WI38 (cell line): ENCODE measurements at regions not wholly inside any gene's neighbourhood (a gene's known extent, or its start where the extent isn't known, plus 50 kb on each side); places are given as distances from the start of the nearest gene placed in this dataset.

Source experiments
- H3K4me3 ChIP-seq: 2 replicates; pipeline ENCODE4 v1.5.1; 2011; ENCODE audit warnings: low read depth, mild to moderate bottlenecking, control low read depth, low read length
- CTCF ChIP-seq: IDR thresholded peaks from 2 replicates; pipeline ENCODE4 v1.5.1; 2012; ENCODE audit warnings: low read depth, mild to moderate bottlenecking, control low read depth, low read length

GRCh38 chr6:49370518-49370917, 92.5 kb downstream of the MMUT start:
- H3K4me3 ChIP-seq = no peak overlapping the region
- no peak for TF ChIP-seq CTCF

- TF ChIP-seq CTCF = no peak
Measured at GRCh38 chr6:49366539-49366938, 96.5 kb downstream of the MMUT start.

GRCh38 chr6:49348561-49348960, 114.5 kb downstream of the MMUT start:
- no peak for TF ChIP-seq CTCF
- no peak overlapping the region for H3K4me3 ChIP-seq

More at GRCh38 chr6:49366539-49366938, 96.5 kb downstream of the MMUT start:
- H3K4me3 ChIP-seq = no peak overlapping the region

- TF ChIP-seq CTCF = no peak
- H3K4me3 ChIP-seq = no peak overlapping the region
Measured at GRCh38 chr6:49342410-49342809, 120.6 kb downstream of the MMUT start.

GRCh38 chr6:49341869-49342268, 121.2 kb downstream of the MMUT start:
- TF ChIP-seq CTCF = no peak
- no peak overlapping the region for H3K4me3 ChIP-seq

GRCh38 chr6:49339096-49339495, 124.0 kb downstream of the MMUT start:
- no peak for TF ChIP-seq CTCF
- H3K4me3 ChIP-seq = no peak overlapping the region

- no peak for TF ChIP-seq CTCF
Measured at GRCh38 chr6:49336514-49337131, 126.4 kb downstream of the MMUT start.

More at GRCh38 chr6:49336514-49337131, 126.4 kb downstream of the MMUT start:
- H3K4me3 ChIP-seq = no peak overlapping the region
